K562 (cell line): ENCODE measurements at regions not wholly inside any gene's neighbourhood (a gene's known extent, or its start where the extent isn't known, plus 50 kb on each side); places are given as distances from the start of the nearest gene placed in this dataset.
"Not testable (repeated sequence)": the region's sequence is repeated elsewhere in the genome, so short reads cannot be mapped to it uniquely, and the experiment has no call there.

Source experiments
- ATAC-seq: fragments of 200-7000 bp; cut with Tn5 transposase; 3 replicates; pipeline ENCODE4 v1.9.1; 2020; ENCODE audit warnings: moderate library complexity
- BruUV-seq: library from RNA; stranded (reverse); fragments of 400-500 nt; replicated peaks from 2 replicates; lab custom pipeline; 2021; lab: Mats Ljungman, UMichigan
- CTCF ChIA-PET: fragments of 300-600 bp; formaldehyde crosslinking; extraction: SDS; loops from one replicate; lab custom pipeline; 2021; ENCODE audit warnings: low intra/inter-chr PET ratio; lab: Yijun Ruan, JAX
- POLR2A ChIA-PET: fragments of 300-600, 350-650 bp; sonication (Branson Sonifier 250); formaldehyde crosslinking; extraction: SDS; loops from one replicate; lab custom pipeline; 2021; ENCODE audit warnings: antibody characterized with exemption, inconsistent platforms; lab: Yijun Ruan, JAX
- DNase-seq, 4 experiments: peaks; one replicate each; pipeline versions ENCODE4 v3.0.0 to v3.0.0-alpha.2; 2011 to 2018; ENCODE audit warnings: low spot score in 3 of 4, mixed read lengths in 3 of 4; ENCODE audit errors: extremely low read depth in 1 of 4
- FAIRE-seq: peaks from 2 replicates; lab custom pipeline; 2011; peaks lifted over from hg19 to GRCh38; lab: Jason Lieb, UNC
- H2AFZ ChIP-seq: 2 replicates; pipeline ENCODE4 v1.6.0; 2011; ENCODE audit warnings: low read depth, low read length, control low read depth, inconsistent platforms
- H3K27ac ChIP-seq: fragments of 200-600 bp; 3 replicates; pipeline ENCODE4 v1.8.0; 2011; ENCODE audit warnings: low read depth, mild to moderate bottlenecking, control low read depth, inconsistent platforms, low read length, moderate library complexity, mixed read lengths; ENCODE audit errors: extremely low read depth
- H3K27me3 ChIP-seq, 2 experiments: fragments of 300-600 bp in 1 of 2; 2 replicates in 1 of 2; 3 replicates in 1 of 2; pipeline versions ENCODE4 v1.6.0 to v1.8.0; 2011; ENCODE audit warnings: inconsistent platforms in 2 of 2, low read length in 2 of 2, mild to moderate bottlenecking in 1 of 2, mixed read lengths in 1 of 2, moderate library complexity in 1 of 2; ENCODE audit not compliant: control insufficient read depth in 2 of 2, insufficient read depth in 2 of 2
- H3K36me3 ChIP-seq: fragments of 300-600 bp; 3 replicates; pipeline ENCODE4 v1.8.0; 2011; ENCODE audit warnings: mild to moderate bottlenecking, low read length, inconsistent platforms; ENCODE audit not compliant: control insufficient read depth, insufficient read depth
- H3K4me1 ChIP-seq, 2 experiments: fragments of 200-600 bp in 1 of 2; replicated peaks in 1 of 2; 2 replicates in 1 of 2; 3 replicates in 1 of 2; pipeline versions ENCODE4 v1.5.1 to v1.8.0; 2011; ENCODE audit warnings: inconsistent platforms in 2 of 2, low read length in 2 of 2, mild to moderate bottlenecking in 1 of 2, mixed read lengths in 1 of 2, moderate library complexity in 1 of 2; ENCODE audit not compliant: control insufficient read depth in 2 of 2, insufficient read depth in 2 of 2
- H3K4me2 ChIP-seq: 2 replicates; pipeline ENCODE4 v1.6.1; 2011; ENCODE audit warnings: low read length, control low read depth, inconsistent platforms, mixed read lengths; ENCODE audit not compliant: insufficient read depth
- H3K4me3 ChIP-seq: fragments of 200-600 bp; sonication (generic), shearing (Covaris generic); 2 replicates; pipeline ENCODE4 v1.5.1; 2016; ENCODE audit warnings: control low read depth, inconsistent platforms
- H3K79me2 ChIP-seq: fragments of 200-600 bp; 3 replicates; pipeline ENCODE4 v1.8.0; 2011; ENCODE audit warnings: low read length, inconsistent platforms; ENCODE audit not compliant: control insufficient read depth, insufficient read depth
- H3K9ac ChIP-seq, 2 experiments: 2 replicates each; pipeline versions ENCODE4 v1.6.0 to v1.6.1; 2011; ENCODE audit warnings: low read depth in 2 of 2, low read length in 2 of 2, control low read depth in 1 of 2, inconsistent platforms in 1 of 2, mild to moderate bottlenecking in 1 of 2, mixed read lengths in 1 of 2; ENCODE audit not compliant: insufficient read depth in 1 of 2
- H3K9me1 ChIP-seq: one replicate; pipeline ENCODE4 v1.6.0; 2011; ENCODE audit warnings: inconsistent platforms, mild to moderate bottlenecking, low read length, moderate library complexity; ENCODE audit not compliant: control insufficient read depth, insufficient read depth
- H3K9me3 ChIP-seq: replicated peaks from 2 replicates; pipeline ENCODE4 v1.5.1; 2011; ENCODE audit warnings: low read depth, low read length, inconsistent platforms; ENCODE audit not compliant: control insufficient read depth, insufficient read depth
- H4K20me1 ChIP-seq: replicated peaks from 2 replicates; pipeline ENCODE4 v1.6.1; 2011; ENCODE audit warnings: low read length, inconsistent platforms, mixed read lengths; ENCODE audit not compliant: control insufficient read depth, insufficient read depth
- WGBS: fragments of 100-300 bp; shearing (Covaris generic); methylation state at CpG from one replicate; pipeline ENCODE4 v1.1.6; 2016; ENCODE audit warnings: low coverage, mixed read lengths; ENCODE audit not compliant: insufficient coverage; ENCODE audit errors: missing lambda C conversion rate; 5-methylcytosine and 5-hydroxymethylcytosine counted together
- in situ Hi-C: fragments of 300-500 bp; cut with MboI; formaldehyde crosslinking; loops from 4 replicates; pipeline ENCODE4 v1.15.0; 2018; ENCODE audit warnings: inconsistent platforms, mixed read lengths
- intact Hi-C: fragments of 100-400 bp; cut with micrococcal nuclease; formaldehyde crosslinking; loops from 2 replicates; pipeline ENCODE4 v1.14.2; 2022

- H2AFZ ChIP-seq, H3K4me3 ChIP-seq, H4K20me1 ChIP-seq, DNase-seq, FAIRE-seq, ATAC-seq, POLR2A ChIA-PET, H3K79me2 ChIP-seq, H3K4me1 ChIP-seq, H3K36me3 ChIP-seq, H3K9me1 ChIP-seq, H3K9ac ChIP-seq, H3K27me3 ChIP-seq, H3K27ac ChIP-seq, BruUV-seq, intact Hi-C loops, H3K4me2 ChIP-seq, H3K9me3 ChIP-seq, in situ Hi-C loops, CTCF ChIA-PET: not testable (repeated sequence)
- WGBS = 0% methylated on average over 7 of the region's 10 CpGs
These were observed 257.6 kb upstream of the GULP1 start for GRCh38 chr2:188034102-188034501.

GRCh38 chr2:188035377-188035776 lies 256.3 kb upstream of the GULP1 start:
- H3K9me1 ChIP-seq, ATAC-seq, H4K20me1 ChIP-seq, H3K27me3 ChIP-seq, H3K79me2 ChIP-seq, intact Hi-C loops, H3K9ac ChIP-seq, CTCF ChIA-PET, H3K36me3 ChIP-seq, in situ Hi-C loops, FAIRE-seq, H2AFZ ChIP-seq, H3K4me1 ChIP-seq, H3K4me3 ChIP-seq, H3K9me3 ChIP-seq, BruUV-seq, DNase-seq, POLR2A ChIA-PET, H3K27ac ChIP-seq, H3K4me2 ChIP-seq: not testable (repeated sequence)
- WGBS = 0% methylated on average over 9 of the region's 9 CpGs

GRCh38 chr2:188036786-188037185 lies 254.9 kb upstream of the GULP1 start:
- FAIRE-seq, H3K4me1 ChIP-seq, in situ Hi-C loops, H3K9me3 ChIP-seq, H3K4me3 ChIP-seq, intact Hi-C loops, H3K27ac ChIP-seq, BruUV-seq, POLR2A ChIA-PET, H3K4me2 ChIP-seq, H3K79me2 ChIP-seq, DNase-seq, ATAC-seq, H4K20me1 ChIP-seq, H3K9me1 ChIP-seq, H3K9ac ChIP-seq, H3K36me3 ChIP-seq, H2AFZ ChIP-seq, H3K27me3 ChIP-seq: not testable (repeated sequence)
- CTCF ChIA-PET = interaction anchor here (0.6 kb wide), 1 partner anchor 262 kb away, joined by 4 read pairs; no protein-coding TSS in a partner anchor
- 0% methylated on average over 5 of the region's 5 CpGs for WGBS
